Hepatocyte (in vitro differentiated cells): ENCODE measurements at regions not wholly inside any gene's neighbourhood (a gene's known extent, or its start where the extent isn't known, plus 50 kb on each side); places are given as distances from the start of the nearest gene placed in this dataset.

Source experiments
- CTCF ChIP-seq: fragments of 200-600 bp; sonication (generic); IDR thresholded peaks from 2 replicates; pipeline ENCODE4 v1.5.1; 2016; ENCODE audit warnings: antibody characterized with exemption, mild to moderate bottlenecking; ENCODE audit not compliant: poor library complexity
- EZH2 ChIP-seq: fragments of 200-600 bp; sonication (generic); IDR thresholded peaks from 2 replicates; pipeline ENCODE4 v1.6.1; 2016; ENCODE audit warnings: antibody characterized with exemption, mild to moderate bottlenecking, borderline replicate concordance
- EZH2phosphoT487 ChIP-seq: fragments of 200-600 bp; sonication (generic); IDR thresholded peaks from one replicate; pipeline ENCODE4 v1.6.1; 2018; ENCODE audit warnings: antibody characterized with exemption, mild to moderate bottlenecking, low read depth, moderate library complexity; ENCODE audit not compliant: unreplicated experiment, severe bottlenecking

- TF ChIP-seq EZH2phosphoT487 (no peak), CTCF (no peak), EZH2 (no peak)
These were observed 167.5 kb downstream of the NTMT2 start for GRCh38 chr1:170313306-170313705.
